ENCODE measurements at regions not wholly inside any gene's neighbourhood (a gene's known extent, or its start where the extent isn't known, plus 50 kb on each side); places are given as distances from the start of the nearest gene placed in this dataset.

DNA sequence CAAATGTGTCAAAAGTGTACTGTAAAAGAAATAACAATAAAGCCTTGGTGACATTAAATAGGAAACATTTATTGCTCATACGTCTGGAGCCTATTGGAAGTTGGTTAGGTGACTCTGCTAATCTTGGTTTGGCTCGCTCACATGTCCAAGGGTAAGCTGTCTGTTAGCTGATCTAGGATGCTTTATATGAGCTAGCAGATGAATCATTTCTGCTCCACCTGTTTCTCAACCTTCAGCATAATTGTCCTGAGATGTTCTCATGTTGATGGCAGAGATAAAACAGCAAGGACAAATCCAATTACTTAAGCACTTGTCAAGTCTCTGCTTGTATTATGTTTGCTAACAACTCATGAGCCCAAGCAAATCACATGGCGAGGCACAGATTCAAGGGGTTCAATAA lies 56.0 kb upstream of the CD53 start:
- TF ChIP-seq, protein P1, sequence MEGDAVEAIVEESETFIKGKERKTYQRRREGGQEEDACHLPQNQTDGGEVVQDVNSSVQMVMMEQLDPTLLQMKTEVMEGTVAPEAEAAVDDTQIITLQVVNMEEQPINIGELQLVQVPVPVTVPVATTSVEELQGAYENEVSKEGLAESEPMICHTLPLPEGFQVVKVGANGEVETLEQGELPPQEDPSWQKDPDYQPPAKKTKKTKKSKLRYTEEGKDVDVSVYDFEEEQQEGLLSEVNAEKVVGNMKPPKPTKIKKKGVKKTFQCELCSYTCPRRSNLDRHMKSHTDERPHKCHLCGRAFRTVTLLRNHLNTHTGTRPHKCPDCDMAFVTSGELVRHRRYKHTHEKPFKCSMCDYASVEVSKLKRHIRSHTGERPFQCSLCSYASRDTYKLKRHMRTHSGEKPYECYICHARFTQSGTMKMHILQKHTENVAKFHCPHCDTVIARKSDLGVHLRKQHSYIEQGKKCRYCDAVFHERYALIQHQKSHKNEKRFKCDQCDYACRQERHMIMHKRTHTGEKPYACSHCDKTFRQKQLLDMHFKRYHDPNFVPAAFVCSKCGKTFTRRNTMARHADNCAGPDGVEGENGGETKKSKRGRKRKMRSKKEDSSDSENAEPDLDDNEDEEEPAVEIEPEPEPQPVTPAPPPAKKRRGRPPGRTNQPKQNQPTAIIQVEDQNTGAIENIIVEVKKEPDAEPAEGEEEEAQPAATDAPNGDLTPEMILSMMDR (IDR thresholded peaks at IDR 0.05) = no peak

DNA sequence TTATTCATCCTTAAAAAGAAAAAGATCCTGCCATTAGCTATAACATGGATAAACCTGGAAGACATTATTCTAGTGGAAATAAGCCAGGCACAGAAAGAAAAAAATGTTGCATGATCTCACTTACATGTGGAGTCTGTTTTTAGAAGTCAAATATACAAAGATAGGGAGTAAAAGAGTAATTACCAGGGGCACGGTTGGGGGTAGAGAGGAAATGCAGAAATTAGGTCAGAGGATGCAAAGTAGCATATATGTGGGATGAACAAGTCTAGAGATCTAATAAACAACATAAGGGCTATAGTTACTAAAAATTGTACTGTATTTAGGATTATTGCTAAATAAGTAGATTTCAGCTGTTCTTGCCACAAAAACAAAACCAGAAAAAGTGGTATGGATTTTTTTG lies 61.4 kb upstream of the CD53 start:
- DNase-seq (ENCODE audit: low spot score) = no peak
- TF ChIP-seq, protein P1 (IDR thresholded peaks at IDR 0.05) = no peak
- no peak overlapping the region for H3K27ac ChIP-seq
- H3K4me3 ChIP-seq = no peak overlapping the region

More for the DNA sequence above, 56.0 kb upstream of the CD53 start:
- no peak for DNase-seq (ENCODE audit: low spot score)
- H3K4me3 ChIP-seq = no peak overlapping the region
- H3K27ac ChIP-seq = no peak overlapping the region

DNA sequence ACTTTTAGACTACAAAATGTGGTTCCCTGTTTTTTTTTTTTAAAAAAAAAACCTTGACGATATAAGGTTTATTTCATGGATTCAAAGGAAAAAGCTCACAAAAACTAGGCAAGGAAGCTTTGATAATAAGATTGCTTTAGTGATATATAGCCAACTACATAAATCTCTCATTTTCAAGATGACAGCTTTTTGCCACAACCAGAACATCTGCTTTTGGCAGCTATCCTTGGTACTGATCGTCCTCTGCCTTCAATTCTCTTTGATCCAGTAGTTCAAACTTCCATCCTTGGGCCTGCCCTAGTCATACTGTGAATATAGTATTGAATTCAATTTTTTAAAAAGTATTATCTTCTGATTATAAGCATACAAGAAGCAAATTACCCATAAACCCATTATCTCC lies 72.9 kb upstream of the CD53 start:
- DNase-seq (ENCODE audit: low spot score) = no peak
- H3K4me3 ChIP-seq = no peak overlapping the region
- TF ChIP-seq, protein P1 (IDR thresholded peaks at IDR 0.05) = no peak
- H3K27ac ChIP-seq = no peak overlapping the region

DNA sequence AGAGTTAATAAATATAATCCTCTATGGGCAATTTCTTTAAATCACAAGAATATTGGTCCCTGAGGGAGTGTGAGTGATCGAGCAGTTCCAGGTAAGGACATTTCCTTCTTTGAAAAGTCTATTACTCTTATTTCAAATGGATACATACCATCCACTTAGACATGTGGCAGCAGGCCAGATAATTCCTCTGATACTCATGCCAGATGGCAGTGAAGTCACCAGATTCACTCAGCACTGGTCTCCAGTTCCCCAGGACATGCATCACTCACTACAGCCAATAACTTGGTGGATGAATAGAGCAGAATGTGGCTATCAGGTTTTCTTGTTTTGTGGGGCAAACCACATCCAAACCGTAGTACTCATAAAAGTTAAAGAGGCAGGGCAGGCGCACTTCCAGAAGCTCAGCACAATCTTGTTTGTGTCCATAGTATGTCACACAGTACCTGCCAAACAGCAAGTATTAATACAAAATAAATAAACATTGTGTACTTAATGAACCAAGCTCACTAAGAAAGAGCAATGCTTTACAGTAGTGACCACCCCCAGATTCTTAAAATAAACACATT lies 74.2 kb upstream of the CD53 start:
- TF ChIP-seq, protein P1 (IDR thresholded peaks at IDR 0.05) = no peak
- H3K27ac ChIP-seq = no peak overlapping the region
- no peak for DNase-seq (ENCODE audit: low spot score)
- H3K4me3 ChIP-seq = no peak overlapping the region

DNA sequence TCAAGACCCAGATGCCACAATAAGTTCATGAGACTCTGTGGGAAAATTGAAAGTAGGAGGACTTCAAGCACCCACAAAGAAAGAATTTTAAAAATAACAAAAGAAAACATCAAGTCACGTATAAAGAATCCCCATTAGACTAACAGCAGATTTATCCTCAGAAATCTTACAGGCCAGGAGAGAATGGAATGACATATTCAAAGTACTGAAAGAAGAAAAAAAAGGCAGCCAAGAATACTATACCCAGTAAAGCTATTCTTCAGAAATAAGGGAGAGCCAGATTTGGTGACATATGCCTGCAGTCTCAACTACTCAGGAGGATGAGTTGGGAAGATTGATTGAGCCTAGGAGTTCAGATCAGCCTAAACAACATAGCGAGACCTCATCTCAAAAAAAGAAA lies 84.3 kb upstream of the CD53 start:
- H3K4me3 ChIP-seq = no peak overlapping the region
- DNase-seq (ENCODE audit: low spot score) = no peak
- TF ChIP-seq, protein P1 (IDR thresholded peaks at IDR 0.05) = no peak
- H3K27ac ChIP-seq = no peak overlapping the region

DNA sequence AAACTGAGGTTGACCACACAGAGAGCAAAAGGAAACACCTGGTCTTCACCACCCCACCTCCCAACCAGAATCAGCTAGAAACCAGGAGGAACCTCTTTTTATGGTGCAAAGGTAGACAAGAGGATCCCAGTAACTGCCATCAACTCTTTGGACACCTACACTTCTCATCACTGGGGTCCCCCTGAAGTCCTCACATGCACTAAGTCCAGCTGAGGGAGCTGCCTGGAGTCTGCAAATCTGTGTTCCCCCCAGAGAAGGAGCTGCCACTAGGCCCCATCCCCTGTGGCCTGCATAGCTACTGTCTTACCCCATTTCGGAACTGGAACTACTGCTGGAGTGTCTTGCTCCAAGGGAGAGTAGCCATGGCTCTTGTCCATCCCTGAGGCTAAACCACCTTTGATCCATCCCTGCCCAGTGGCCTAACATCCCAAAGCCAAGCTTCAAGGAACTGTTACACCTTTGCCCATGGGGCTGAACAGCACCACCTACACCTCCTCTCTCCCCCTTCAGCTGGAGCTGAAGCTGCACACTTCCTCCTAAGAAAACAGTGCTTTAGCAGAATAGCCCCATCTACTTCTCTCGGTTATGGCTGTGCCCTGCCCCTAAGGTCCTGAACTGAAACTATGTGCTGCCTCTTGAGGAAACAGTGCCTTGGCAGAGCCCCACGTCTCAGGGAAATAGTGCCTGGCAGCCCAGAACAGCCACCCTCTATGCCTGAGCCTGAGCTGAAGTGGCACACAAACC lies 85.4 kb upstream of the CD53 start:
- no peak for DNase-seq (ENCODE audit: low spot score)

More for the DNA sequence above, 85.4 kb upstream of the CD53 start:
- TF ChIP-seq, protein P1 (IDR thresholded peaks at IDR 0.05) = no peak
- no peak overlapping the region for H3K4me3 ChIP-seq
- H3K27ac ChIP-seq = no peak overlapping the region

Data from coronary artery (tissue), 2 donors.